Esophagus squamous epithelium (tissue), 4 donors: ENCODE measurements at regions not wholly inside any gene's neighbourhood (a gene's known extent, or its start where the extent isn't known, plus 50 kb on each side); places are given as distances from the start of the nearest gene placed in this dataset.

Experiments used
- CTCF ChIP-seq, 6 experiments: fragments of 450-650 bp in 4 of 6; fragments of 200-600 bp in 2 of 6; sonication (generic) in 2 of 6; IDR thresholded peaks; one replicate each; pipeline ENCODE4 v1.5.1; 2016 to 2019; ENCODE audit warnings: antibody characterized with exemption in 6 of 6, mild to moderate bottlenecking in 4 of 6, moderate library complexity in 4 of 6
- POLR2A ChIP-seq, 4 donors: fragments of 450-650 bp; IDR thresholded peaks; one replicate each; pipeline ENCODE4 v1.6.1; 2017; ENCODE audit warnings: antibody characterized with exemption in 4 of 4, mild to moderate bottlenecking in 4 of 4, moderate library complexity in 3 of 4

- TF ChIP-seq CTCF (IDR thresholded peaks at IDR 0.05) (no peak), POLR2A (IDR thresholded peaks at IDR 0.05) (no peak)
Observed at GRCh38 chr1:29937356-29937755, 701.0 kb downstream of the PTPRU start.
